GM18507 (cell line): ENCODE measurements at regions not wholly inside any gene's neighbourhood (a gene's known extent, or its start where the extent isn't known, plus 50 kb on each side); places are given as distances from the start of the nearest gene placed in this dataset.
A peak's percentile ranks its signal among the peaks of the same experiment; 100 is the strongest.
"Not testable (repeated sequence)": the region's sequence is repeated elsewhere in the genome, so short reads cannot be mapped to it uniquely, and the experiment has no call there.

ENCODE experiments used
- DNase-seq: peaks from one replicate; pipeline ENCODE4 v3.0.0; 2011; ENCODE audit warnings: low read depth; ENCODE audit not compliant: insufficient read length; ENCODE audit errors: extremely low spot score
- FAIRE-seq: peaks from 2 replicates; lab custom pipeline; 2011; peaks lifted over from hg19 to GRCh38; lab: Jason Lieb, UNC

DNA sequence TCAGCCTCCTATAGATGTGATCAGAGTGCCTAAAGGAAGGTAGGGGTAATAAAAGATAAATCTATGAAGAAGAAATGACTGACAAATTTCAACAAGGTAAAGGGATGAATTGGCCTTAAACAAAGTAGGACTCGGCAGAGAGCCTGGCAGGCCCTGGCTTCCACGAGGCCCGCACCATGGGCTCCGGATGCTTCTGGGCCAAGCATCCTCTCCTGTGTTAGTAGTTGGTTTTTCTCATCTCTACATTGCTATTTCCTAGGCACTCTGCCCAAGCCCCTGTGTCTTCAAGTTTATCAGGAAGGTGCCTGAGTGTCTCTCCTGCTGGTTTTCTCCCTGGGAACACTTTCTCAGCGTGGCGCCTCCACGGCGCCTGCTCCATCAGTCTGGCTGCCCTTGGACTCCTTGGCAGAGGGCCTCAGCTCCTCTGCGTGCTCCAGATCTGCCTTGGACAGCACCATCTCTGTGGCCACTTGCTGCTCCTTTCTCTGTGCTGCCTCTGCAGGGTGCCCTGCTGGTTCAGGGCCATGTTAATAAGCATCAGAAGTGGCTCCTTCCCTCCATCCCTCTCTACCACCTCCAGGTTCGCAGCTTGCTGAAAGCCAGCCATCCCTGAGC, 413.3 kb upstream of the DPP6 start:
- DNase-seq: no peak
- no peak for FAIRE-seq

DNA sequence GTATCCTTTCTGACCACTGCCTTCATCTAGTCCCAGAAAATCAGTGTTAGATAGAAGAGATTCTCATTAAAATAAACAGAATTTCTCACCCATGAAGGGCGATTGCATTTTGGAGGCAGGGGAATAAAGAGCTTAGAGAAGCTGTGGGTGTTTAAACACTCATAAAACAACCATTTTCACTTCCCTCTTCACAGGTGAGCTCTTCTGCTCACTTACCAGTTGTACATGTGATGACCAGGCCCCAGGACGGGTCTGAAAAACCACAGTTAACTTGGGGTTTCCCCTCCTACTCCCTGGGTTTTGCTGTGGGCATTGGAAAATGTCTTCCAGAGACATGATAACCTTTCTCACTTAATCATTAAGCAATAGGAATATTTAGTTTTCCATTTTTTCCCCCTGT, 411.6 kb upstream of the DPP6 start:
- FAIRE-seq (no peak), DNase-seq (no peak)

DNA sequence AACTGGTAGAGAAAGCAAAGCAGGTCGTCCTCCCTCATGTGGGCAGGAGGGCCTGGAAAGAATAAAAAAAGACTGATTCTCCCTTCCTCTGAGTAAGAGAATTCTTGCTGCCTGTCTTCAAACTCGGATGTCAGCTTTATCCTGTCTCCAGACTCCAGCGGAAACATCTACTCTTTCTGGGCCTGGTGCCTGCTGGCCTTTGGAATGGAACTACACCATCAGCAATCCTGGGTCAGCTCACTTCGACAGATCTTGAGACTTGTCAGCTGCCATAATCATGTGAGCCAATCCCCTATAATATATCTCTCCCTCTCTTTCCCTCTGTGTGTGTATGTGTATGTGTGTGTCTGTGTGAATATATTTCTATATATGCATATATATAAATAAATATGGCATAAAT, 411.0 kb upstream of the DPP6 start:
- DNase-seq (no peak), FAIRE-seq (no peak)

DNA sequence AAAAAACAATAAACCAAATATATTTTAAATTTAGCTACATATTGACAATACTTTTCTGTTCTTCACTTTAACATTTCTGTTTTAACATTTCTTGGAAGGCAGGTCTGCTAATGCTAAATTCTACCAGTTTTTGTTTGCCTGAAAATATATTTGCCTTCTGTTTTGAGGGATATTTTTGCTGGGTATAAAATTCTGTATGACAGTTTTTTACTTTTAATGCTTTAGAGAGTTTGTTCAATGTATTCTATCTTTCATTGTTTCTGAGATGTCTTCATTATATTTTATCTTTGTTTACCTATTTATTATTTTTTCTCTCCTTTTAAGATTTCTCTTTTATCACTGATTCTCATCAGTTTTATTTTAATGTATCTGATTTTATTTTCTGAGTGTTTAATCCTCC, 409.2 kb upstream of the DPP6 start:
- DNase-seq (no peak), FAIRE-seq (no peak)

DNA sequence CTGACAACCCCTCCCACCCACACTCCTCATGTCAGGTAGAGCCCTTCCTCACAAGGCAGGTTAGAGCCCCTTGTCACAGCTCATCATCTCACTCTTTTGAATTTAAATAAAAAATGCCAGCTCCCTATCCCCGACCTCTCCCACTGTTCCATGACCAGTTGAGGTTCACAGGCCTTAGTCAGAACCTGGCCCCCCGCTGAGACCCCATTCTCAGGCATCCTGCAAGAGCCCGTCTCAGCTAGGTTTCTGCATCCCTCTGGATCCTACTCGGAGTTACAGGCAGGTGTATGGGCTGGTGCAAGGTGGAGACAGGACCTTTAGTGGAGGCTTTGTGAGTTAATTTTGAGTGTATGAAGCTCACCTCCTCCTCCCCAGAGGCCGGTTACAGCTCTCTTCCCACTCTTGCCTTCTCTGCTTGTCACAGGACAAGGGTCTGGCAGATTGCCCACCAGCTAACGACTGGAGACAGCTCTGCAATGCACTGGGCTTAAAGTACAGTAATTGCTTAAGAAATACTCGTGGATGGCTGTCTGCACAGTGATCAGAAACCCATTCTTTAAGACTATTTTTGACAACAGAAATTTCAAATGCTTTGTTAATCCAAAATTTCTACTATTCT, 394.9 kb upstream of the DPP6 start:
- no peak for DNase-seq
- FAIRE-seq: no peak

DNA sequence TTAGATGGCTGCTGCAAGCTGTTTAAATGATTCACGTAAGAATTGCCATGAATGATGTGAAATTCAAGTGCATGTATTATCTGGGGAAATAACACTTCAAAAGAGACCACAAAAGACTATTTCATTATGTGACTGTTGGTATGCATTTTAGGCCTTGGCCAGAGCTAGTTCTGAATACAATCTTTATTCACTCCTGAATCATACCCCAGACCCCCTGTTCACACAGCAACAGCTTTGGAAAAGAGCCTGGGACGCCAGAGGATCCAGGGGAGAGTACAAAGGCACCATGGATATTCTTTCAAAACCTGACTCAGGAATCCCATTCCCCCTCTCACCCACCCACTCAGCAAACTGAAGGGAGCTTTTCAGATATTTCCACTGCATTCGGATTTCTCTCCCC, 377.1 kb upstream of the DPP6 start:
- no peak for FAIRE-seq
- no peak for DNase-seq

DNA sequence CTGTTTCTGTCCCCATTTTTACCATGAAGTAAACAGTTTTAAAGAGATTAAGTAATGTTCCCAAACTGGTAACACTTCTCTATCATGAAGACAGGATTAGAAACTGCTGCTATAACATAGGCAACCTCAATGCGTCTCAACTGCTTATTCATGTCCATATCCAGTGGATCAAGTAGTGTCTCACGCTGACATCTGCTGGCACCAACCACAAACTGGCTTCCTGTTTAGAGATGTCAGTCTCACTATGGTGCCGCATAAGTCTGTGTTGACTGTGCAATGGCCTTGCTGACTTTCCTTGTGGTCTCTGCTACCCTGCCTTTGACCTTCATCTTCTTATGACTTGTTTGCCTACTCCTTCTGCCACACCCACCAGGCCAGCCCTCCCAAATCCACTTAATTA, 369.6 kb upstream of the DPP6 start:
- DNase-seq (no peak), FAIRE-seq (no peak)

DNA sequence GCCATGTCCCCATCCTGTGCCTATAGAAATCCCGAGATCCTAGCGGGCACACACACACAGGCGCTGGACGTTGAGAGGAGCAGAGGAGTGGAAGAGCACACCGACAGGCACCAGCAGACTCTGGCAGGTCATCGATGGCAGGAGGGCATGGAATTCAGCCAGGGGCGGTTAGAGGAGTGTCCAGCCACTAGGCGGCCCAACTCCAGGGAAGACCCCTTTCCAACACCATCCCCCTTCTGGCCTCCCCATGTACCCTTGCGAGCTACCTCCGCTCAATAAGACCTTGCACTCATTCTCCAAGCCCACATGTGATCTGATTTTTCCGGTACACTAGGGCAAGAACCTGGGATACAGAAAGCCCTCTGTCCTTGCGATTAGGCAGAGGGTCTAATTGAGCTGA, 356.0 kb upstream of the DPP6 start:
- FAIRE-seq (no peak), DNase-seq (no peak)

DNA sequence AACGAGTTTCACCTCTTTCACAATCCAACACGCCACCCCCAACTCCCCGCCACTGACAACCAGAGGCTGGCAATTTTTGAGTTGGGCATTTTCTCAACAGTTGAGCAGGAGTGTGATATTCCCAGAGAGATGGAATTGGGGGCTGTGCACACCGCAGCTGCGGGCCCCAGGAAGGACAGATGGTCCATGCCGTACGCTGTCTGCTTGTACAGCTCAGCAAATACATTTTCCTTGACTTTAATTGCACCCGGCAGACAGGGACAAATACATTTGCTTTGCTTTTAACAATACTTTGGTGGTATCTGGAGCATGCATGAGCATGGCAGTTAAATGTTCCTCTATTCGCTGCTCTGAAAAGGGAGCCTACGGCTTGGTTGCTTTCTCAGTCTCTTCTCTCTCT, 354.2 kb upstream of the DPP6 start:
- no peak for FAIRE-seq
- DNase-seq: no peak

DNA sequence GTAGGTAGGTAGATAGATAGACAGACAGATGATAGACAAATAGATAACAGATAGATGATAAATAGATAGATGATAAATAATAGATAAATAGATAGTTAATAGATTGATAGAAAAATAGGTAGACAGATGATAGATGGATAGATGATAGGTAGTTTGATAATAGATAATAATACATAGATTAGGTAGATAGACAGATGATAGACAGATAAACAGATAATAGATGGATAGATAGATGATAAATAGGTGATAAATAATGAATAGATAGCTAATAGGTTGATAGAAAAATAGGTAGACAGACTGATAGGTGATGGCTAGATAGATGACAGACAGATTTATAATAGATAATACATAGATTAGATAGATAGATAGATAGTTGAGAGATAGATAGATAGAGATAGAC, 350.5 kb upstream of the DPP6 start:
- DNase-seq: no peak
- no peak for FAIRE-seq

DNA sequence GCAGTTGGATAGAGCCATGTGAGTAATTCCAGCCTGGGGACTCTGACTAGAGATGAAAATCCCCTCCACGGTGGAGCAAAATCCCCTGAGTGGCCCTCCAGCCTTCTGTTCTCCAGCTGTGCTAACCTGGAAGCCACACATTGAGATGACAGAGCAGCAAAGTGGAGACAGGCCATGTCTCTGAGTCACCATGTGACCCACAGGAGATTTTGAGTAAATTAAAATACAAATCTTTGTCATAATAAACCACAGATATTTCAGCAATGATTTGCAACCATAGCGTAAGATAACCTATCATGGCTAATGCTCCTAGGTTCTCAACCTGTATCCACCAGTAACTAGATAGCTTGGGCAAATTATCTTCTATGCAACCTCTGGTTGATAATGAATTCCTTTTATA, 328.3 kb upstream of the DPP6 start:
- FAIRE-seq: not testable (repeated sequence)

DNA sequence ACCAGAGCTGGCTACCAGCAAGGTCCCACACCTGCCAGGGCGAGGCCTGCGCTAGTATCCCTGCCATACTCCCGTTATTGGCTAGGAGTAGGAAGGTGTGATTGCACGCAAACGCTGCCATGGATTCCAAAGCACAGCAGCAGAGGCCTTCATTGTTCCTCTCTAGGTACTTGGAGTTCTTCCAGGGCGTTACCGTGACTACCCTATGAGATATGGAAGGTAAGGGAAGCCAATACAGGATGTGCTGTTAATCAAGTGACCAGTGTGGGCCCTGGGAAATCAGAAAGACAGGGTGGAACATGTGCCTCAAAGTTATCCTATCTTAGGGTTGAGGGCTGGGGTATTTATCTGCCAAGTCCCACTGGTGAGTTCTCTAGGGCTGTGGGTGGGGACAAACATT, 320.7 kb upstream of the DPP6 start:
- not testable (repeated sequence) for DNase-seq, FAIRE-seq

More for the DNA sequence above, 328.3 kb upstream of the DPP6 start:
- DNase-seq: not testable (repeated sequence)

DNA sequence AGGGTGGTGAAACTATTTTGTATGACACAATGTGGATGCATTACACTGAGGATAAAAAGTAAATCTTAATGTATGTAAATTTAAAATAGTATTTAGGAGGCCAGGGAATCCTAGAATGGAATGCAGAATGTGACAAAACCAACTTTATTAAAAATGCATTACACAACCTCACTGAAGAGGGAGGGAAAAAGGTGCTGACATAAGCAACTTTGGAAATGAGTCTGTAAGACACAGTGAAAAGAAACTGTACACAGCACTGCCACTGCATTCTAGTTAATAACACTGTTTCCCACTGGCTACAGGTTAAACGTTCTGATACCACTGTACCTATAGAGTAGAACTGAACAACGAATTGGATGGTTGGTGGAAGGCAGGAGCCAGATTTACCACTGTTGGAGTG, 308.8 kb upstream of the DPP6 start:
- not testable (repeated sequence) for DNase-seq, FAIRE-seq

DNA sequence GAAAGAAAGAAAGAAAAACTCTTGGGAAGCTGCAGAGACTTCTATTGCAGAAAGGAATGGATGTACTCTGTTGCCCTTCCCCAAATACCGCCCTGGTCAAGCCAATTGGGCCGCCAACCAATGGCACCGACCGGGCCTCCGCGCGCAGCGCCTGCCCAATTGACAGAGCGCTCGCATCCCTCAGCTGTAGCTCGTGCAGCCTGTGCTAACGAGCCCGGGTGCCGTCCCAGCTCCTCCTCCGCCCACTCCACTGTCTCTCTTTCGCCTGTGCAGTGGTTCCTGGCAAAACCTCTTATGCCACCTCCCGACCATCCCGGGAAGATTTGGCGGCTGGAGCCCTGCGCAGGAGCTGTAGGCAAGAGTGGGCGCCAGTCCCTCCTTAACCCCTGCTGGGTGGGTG, 304.2 kb upstream of the DPP6 start:
- DNase-seq, FAIRE-seq: not testable (repeated sequence)

DNA sequence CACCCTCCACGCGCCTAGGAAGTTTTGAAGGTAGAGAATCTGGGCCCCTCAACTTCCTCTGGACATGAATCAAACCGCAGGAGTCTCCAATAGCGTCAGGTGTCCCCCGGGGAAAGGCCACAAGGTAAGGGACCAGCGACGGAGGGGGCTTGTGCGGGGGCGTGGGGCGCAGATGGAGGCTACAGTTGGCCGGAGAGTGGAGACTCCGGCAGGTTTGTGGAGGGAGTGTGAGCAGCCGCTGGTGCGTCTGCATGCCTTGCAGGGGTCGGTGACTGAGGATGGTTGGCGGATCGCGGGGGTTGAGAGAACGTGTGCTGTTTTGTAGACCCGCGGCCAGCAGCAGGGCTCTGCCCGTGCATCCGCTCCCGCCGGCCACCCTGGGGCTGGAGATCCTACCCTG, 303.3 kb upstream of the DPP6 start:
- not testable (repeated sequence) for FAIRE-seq, DNase-seq

DNA sequence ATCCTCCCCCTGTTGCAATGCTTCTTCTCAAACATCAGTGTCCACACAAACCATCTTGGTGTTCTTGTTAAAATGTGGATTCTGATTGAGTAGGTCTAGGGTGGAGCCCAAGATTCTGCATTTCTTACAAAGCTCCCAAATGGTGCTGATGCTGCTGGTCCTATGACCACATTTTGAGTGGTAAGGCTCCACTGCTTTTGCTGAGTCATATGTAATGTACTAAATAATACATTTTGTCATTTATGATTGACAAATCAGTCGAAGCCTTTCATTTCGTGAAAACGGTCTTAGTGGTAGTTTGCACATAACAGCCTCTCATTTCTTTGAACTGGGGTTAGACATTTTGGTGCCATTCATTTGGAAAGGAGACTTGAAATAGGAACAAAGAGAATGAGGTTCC, 286.3 kb upstream of the DPP6 start:
- FAIRE-seq, DNase-seq: not testable (repeated sequence)

DNA sequence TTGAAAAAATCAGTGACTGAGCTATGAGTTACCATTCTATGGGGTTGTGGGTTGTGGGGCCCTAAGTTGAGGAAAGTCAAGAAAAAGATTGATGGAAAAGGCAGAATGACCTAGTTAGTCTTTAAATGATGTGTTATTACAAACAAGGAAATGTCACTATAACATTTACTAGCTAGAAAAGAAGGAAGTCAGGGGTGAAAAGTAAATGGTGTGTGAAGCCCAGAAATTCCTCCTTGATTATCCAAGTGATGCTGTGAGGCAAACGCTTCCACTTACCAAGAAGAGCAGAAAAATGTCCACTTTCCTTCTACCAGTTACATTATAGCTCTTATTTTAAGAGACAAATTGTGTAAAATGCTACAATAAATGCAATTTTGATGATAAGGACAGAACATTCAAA, 285.3 kb upstream of the DPP6 start:
- DNase-seq, FAIRE-seq: not testable (repeated sequence)

DNA sequence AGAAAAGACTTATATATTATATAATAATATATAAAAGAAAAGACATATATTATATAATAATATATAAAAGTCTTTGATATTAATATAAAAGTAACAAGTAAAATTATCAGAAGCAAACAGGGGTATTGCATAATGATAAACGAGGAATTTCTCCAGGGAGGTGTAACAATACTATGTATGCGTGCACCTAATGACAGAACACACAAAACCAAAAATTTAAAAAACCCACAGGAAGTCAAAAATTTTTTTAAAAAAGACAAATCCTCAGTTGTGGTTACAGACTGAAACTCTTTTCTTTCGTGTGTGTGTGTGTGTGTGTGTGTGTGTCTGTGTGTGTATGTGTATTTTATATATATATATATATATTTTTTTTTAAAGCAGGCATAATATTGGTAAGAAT, 279.2 kb upstream of the DPP6 start:
- DNase-seq: no peak
- no peak for FAIRE-seq

DNA sequence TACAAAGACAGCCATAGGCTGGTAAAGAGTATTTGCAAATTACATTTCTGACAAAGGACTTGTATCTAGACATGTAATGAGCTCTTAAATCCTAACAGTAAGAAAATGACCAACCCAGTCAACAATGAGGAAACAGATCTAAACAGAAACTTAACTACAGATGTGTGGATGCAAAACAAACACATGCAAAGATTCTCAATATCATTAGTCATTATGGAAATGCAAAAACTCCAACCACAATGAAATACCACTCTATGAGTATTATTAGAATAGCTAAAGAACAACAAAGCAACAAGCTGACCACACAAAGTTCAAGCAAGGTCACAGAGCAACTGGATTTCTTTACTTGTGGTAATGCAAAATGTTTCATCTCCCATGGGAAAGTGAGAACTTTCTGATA, 275.3 kb upstream of the DPP6 start:
- not testable (repeated sequence) for DNase-seq
- peak; percentile 48 for FAIRE-seq

DNA sequence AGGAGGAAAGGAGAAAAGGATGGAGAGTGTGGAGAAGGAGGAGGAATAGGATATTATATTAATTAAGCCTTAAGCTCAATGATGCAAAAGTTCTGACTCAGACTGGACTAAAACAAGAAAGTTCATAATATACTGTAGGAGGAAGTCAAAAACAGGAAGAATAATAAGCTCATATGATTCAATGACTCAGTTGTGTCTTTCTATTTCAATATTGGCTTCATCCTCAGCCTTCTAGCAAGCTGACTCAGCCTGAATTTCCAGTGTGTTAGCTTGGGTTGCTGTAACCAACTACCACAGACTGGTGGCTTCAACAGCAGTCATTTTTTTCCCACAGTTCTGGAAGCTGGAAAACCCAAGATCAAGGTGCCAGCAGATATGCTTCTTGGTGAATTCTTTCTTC, 254.8 kb upstream of the DPP6 start:
- FAIRE-seq, DNase-seq: not testable (repeated sequence)

DNA sequence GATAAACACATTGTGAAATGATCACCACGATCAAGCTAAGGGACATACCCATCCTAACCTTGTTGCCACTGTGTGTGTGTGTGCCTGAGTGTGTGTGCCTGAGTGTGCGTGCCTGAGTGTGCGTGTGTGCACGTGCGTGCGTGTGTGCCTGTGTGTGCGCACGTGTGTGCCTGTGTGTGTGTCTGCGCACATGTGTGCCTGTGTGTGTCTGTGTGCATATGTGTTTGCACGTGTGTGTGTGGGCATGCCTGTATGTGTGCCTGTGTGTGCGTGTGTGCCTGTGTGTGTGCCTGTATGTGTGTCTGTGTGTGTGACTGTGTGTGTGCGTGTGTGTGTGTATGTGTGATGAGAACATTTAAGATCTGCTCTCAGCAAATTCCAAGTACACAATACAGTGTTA, 244.1 kb upstream of the DPP6 start:
- no peak for FAIRE-seq
- DNase-seq: no peak

DNA sequence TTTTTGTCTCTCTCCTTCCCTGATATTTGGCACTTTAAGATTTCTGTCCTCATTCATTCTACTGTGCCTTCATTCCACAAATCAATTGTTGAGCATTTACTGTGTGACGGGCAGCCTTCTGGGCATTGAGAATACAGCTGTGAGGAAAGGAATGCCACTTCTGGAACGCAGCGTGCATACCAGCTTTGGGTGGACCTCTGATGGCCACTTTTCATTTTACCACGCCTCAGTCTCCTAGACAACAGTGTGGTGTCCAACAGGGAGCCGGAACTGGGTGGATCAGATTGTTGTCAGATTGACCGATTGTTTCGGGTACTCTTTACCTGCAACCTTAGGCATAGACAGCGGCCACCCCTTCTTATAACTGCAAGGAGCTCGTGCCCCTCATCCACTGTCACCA, 222.7 kb upstream of the DPP6 start:
- DNase-seq: no peak
- no peak for FAIRE-seq
